ENCODE measurements at regions not wholly inside any gene's neighbourhood (a gene's known extent, or its start where the extent isn't known, plus 50 kb on each side); places are given as distances from the start of the nearest gene placed in this dataset.
A peak's percentile ranks its signal among the peaks of the same experiment; 100 is the strongest.
"Not testable (repeated sequence)": the region's sequence is repeated elsewhere in the genome, so short reads cannot be mapped to it uniquely, and the experiment has no call there.

DNA sequence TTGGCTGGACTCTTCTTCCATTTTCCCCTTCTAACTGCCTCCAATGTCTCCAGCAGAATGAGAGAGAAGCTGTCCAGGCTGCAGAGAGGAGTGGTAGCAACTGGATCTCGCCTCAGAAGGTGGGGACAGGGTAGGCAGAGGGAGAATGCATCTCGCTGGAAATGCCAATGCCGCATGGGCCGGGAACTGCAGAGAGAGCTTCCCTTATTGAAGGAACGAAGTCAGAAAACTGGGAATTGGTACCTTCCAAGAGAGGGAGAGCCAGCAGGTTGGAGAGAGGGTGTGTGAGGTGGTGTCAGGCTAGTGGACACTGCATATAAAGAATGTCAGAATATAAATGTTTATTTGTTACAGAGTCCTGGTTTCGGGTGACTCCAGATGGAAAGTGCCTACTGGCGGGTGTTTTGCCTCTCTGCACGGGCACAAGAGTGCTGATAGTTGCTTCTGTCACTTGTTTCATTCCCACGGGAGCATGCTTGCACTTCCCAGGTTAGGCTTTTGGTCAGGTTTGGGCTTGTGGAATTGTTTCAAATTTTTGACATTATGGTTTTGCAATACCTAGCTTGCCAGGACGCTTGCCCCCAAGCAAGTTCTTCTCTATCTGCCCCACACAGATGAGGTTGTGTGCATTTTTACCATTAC lies 156.8 kb upstream of the STS start:
- no peaks in the 10 kb centered on the region for H3K4me1 Mint-ChIP-seq
- DNase-seq (no peak), ATAC-seq (ENCODE audit: low read depth in 2 of 2) (no peak)
- H3K9me3 Mint-ChIP-seq, result peaks cover 8 to 32% (median 12%) of the 10 kb centered on the region in 7 donors
- H3K27me3 Mint-ChIP-seq, result no peaks in the 10 kb centered on the region
- peaks cover 16 to 20% of the 10 kb centered on the region in 2 donors for H3K36me3 Mint-ChIP-seq
- H3K27ac Mint-ChIP-seq, result no peak overlapping the region
- no peak overlapping the region for H3K4me3 Mint-ChIP-seq

DNA sequence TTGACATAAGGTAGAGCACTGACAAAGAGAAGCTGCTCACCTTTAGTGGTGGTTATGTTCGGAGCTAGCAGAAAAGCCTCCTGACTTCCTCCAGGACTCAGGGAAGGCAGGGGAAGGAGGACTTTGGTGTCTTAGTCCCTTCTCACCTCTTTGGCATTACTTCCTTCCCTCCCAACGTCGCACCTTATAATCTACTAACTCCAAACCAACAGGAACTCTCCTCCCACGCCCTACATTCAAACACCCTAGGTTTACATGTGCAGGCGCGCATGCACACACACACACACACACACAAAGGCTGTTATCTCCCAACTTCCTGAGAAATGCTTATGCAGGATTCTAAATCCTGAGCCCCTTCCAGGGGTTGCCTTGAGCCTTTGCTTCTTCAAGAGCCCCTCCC lies 157.7 kb upstream of the STS start:
- Mint-ChIP-seq H3K4me3 (no peak overlapping the region), H3K4me1 (no peaks in the 10 kb centered on the region), H3K27ac (peak overlapping the region in 1 of 6 donors; percentile 76), H3K27me3 (no peaks in the 10 kb centered on the region), H3K9me3 (peaks cover 5 to 26% (median 7%) of the 10 kb centered on the region in 7 donors), H3K36me3 (peaks cover 8 to 15% of the 10 kb centered on the region in 2 donors)
- DNase-seq, result no peak
- no peak for ATAC-seq (ENCODE audit: low read depth in 2 of 2)

DNA sequence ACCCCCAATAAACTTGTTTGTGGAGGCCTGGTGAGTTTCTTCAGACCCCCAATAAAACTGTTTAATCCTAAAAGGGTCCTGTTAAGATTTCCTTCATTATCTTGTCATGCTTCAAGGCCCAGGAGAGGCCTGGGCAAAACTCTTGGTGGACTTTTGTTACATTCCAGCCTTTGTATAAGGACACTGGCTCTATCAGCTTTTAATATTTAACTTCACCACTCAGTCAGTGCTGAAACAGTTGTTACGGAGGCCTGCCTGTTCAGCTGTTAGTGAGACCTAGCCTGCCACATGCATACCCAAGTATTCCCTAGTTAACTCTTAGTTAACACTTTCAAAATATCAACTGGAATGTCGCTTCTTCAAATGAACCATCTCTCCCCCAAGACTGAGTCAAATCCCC lies 158.8 kb upstream of the STS start:
- not testable (repeated sequence) for H3K4me3 Mint-ChIP-seq; H3K27me3 Mint-ChIP-seq; DNase-seq; H3K27ac Mint-ChIP-seq; H3K4me1 Mint-ChIP-seq; ATAC-seq (ENCODE audit: low read depth in 2 of 2); H3K36me3 Mint-ChIP-seq
- peaks cover 0 to 14% (median 2%) of the 10 kb centered on the region in 7 donors for H3K9me3 Mint-ChIP-seq

DNA sequence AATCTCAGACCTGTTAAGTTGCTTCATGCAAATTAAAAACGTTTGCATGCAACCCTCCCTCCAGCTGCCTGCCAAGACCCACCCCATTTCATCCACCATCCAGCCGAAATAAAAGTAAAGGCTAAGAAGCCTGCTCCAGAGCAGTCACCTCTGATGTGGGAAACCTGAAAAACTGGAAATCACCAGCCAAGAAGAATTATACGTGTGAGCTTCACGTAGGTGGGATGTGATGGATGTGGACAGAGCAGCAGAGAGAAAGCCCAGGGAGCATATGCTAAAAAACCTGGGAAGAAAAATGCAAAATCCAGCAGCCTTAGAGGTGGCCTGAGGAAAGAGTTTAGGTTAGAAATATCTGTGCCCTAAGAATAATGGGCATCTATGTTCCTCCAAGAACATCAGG lies 160.6 kb upstream of the STS start:
- DNase-seq (no peak), ATAC-seq (ENCODE audit: low read depth in 2 of 2) (no peak)
- H3K4me3 Mint-ChIP-seq, result no peak overlapping the region
- no peaks in the 10 kb centered on the region for H3K36me3 Mint-ChIP-seq
- H3K27me3 Mint-ChIP-seq, result no peaks in the 10 kb centered on the region
- peaks cover 0 to 7% (median 0%) of the 10 kb centered on the region in 7 donors for H3K9me3 Mint-ChIP-seq
- H3K4me1 Mint-ChIP-seq, result no peaks in the 10 kb centered on the region
- no peak overlapping the region for H3K27ac Mint-ChIP-seq

DNA sequence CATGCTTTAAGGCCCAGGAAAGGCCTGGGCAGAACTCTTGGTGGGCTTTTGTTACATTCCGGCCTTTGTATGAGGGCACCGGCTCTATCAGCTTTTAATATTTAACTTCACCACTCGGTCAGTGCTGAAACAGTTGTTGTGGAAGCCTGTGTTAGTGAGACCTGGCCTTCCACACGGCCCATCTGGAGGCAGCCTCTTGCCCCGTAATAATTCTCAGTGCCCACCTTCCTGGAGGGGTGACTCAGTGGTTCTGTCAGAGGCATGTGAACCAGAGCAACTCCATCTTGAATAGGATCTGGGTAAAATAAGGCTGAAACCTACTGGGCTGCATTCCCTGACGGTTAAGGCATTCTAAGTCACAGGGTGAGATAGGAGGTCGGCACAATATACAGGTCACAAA lies 162.0 kb upstream of the STS start:
- Mint-ChIP-seq H3K9me3 (peaks cover 0 to 7% (median 0%) of the 10 kb centered on the region in 7 donors), H3K4me1 (no peaks in the 10 kb centered on the region)
- ATAC-seq (ENCODE audit: low read depth in 2 of 2), result no peak

DNA sequence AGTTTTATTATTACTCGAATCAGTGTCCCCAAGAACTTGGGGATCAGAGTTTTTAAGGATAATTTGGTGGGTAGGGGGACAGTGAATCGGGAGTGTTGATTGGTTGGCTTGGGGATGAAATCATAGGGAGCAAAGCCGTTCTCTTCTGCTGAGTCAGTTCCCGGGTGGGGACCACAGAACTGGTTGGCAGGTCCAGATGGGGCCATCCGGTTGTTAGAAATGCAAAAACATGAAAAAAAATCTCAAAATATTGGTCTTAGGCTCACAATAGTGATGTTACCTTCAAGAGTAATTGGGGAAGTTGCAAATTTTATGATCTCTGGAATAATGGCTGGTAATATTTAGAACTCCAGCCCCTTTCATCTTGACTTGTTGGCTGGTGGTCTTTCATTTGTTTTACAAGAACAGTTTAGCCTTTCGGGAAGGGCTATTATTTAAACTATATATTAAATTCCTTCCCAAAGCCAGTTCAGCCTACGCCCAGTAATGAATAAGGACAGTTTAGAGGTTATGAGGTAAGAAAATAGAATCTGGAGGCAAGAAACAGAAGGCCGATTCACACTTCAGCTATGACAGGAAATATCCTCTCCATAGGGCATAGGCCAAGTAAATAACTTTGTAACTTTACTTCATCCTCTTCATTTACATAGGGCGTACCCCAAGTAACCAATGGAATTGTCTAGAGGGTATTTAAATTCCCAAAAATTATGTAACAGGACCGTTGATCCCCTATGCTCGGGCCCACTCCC lies 164.1 kb upstream of the STS start:
- H3K36me3 Mint-ChIP-seq, result no peaks in the 10 kb centered on the region
- no peaks in the 10 kb centered on the region for H3K4me1 Mint-ChIP-seq
- DNase-seq, result no peak
- peak overlapping the region in 1 of 6 donors; percentile 53 for H3K27ac Mint-ChIP-seq
- no peak for ATAC-seq (ENCODE audit: low read depth in 2 of 2)
- H3K9me3 Mint-ChIP-seq, result peaks cover 0 to 7% (median 0%) of the 10 kb centered on the region in 7 donors
- H3K27me3 Mint-ChIP-seq, result no peaks in the 10 kb centered on the region
- H3K4me3 Mint-ChIP-seq, result no peak overlapping the region

More for the DNA sequence above, 162.0 kb upstream of the STS start:
- H3K27me3 Mint-ChIP-seq, result no peaks in the 10 kb centered on the region
- H3K36me3 Mint-ChIP-seq, result no peaks in the 10 kb centered on the region
- H3K27ac Mint-ChIP-seq, result peak overlapping the region in 1 of 6 donors; percentile 23
- no peak for DNase-seq
- H3K4me3 Mint-ChIP-seq, result no peak overlapping the region

DNA sequence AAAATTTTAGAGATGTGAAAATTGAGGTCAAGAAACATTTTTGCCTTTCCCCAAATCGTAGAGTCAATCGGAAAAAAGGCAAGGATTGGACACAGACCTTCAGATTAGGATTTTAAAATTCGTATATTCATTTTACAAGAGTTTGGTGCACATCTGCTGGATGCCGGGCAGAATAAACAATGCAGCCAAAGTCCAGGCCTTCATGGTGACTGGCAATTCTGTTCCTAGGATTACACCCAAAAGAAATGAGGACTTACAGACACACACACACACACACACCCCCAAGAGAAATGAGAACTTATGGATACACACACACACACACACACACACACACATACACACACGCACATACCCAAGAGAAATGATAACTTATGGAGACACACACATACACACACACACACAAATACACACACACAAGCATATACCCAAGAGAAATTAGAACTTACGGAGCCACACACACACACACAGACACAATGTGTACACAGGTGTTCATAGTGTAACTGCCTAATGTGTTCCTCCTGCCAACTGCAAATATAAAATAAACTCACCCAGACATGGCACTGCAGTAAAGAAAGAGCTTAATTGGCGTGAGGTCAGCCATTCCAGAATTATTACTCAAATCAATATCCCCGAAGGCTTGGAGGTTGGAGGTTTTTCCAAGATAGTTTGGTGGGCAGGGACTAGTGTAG lies 165.7 kb upstream of the STS start:
- ATAC-seq (ENCODE audit: low read depth in 2 of 2) (no peak), DNase-seq (no peak)
- Mint-ChIP-seq H3K4me1 (no peaks in the 10 kb centered on the region), H3K36me3 (no peaks in the 10 kb centered on the region), H3K27me3 (no peaks in the 10 kb centered on the region), H3K4me3 (no peak overlapping the region), H3K9me3 (peaks cover 0 to 4% (median 0%) of the 10 kb centered on the region in 7 donors), H3K27ac (no peak overlapping the region)

DNA sequence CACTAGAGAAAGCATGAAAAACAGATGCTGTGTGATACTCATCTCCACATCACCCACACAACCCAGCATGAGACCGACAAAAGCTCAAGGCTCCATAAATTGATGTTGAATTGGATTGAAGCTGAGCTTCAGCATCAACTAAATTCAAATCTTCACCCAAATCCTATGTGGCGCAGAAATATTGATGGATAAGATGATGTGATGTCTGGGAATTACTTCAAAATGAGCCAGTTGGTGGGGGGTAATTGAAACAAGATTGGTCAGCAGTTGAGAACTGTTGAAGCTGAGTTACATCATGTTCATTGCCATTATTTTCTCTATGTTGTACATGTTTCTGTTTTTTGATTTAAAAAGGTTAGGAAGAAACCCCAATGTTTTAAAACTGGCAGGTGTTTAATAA lies 166.5 kb upstream of the STS start:
- no peak for DNase-seq

DNA sequence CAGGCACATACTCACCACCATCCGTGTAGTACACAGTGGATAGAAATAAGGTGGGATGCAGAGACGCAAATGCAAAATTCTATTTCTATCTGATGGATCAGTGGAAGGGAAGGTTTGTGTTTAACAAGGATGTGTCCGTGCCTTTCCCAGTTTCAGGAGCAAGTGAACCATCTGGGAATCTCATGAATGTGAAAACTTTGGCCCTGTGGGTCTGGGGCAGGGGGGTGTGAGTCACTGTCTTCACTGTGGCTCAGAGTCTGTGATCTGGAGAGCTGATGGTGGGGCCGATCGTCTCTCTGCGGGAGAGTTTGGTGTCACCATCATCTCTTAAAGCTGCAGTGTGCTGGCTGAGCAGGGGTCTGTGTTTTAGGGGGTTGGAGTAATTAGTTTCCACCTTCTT lies 179.3 kb upstream of the STS start:
- Mint-ChIP-seq H3K27me3 (no peaks in the 10 kb centered on the region), H3K4me3 (no peak overlapping the region), H3K4me1 (no peaks in the 10 kb centered on the region), H3K36me3 (peaks cover 0 to 3% of the 10 kb centered on the region in 2 donors), H3K27ac (no peak overlapping the region), H3K9me3 (peaks cover 1 to 16% (median 7%) of the 10 kb centered on the region in 7 donors)
- ATAC-seq (ENCODE audit: low read depth in 2 of 2) (no peak), DNase-seq (no peak)

More for the DNA sequence above, 166.5 kb upstream of the STS start:
- Mint-ChIP-seq H3K4me1 (no peaks in the 10 kb centered on the region), H3K4me3 (no peak overlapping the region), H3K27me3 (no peaks in the 10 kb centered on the region), H3K27ac (no peak overlapping the region), H3K9me3 (peaks cover 0 to 4% (median 0%) of the 10 kb centered on the region in 7 donors), H3K36me3 (no peaks in the 10 kb centered on the region)
- no peak for ATAC-seq (ENCODE audit: low read depth in 2 of 2)

DNA sequence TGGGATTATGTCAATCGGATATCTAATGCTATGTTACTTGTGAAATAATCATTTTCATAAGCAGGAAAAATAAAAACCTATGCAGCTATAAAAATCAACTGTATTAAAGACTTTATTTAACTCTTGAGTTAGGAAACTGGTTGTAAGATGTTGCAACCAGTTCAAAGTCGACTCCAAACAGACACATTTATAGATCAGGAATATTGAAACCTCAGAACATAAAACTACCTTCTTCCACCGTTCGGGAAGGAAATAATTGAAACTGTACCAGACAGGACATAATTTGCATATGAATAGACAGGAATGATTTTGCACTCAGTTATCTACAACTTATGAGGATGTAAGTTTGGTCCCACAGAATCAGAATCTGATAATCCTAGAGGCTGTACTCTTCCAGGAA lies 181.8 kb upstream of the STS start:
- H3K36me3 Mint-ChIP-seq, result no peaks in the 10 kb centered on the region
- DNase-seq (no peak), ATAC-seq (ENCODE audit: low read depth in 2 of 2) (no peak)
- no peaks in the 10 kb centered on the region for H3K4me1 Mint-ChIP-seq
- peak overlapping the region in 1 of 6 donors; percentile 27 for H3K27ac Mint-ChIP-seq
- no peak overlapping the region for H3K4me3 Mint-ChIP-seq
- no peaks in the 10 kb centered on the region for H3K27me3 Mint-ChIP-seq
- peaks cover 0 to 15% (median 5%) of the 10 kb centered on the region in 7 donors for H3K9me3 Mint-ChIP-seq

DNA sequence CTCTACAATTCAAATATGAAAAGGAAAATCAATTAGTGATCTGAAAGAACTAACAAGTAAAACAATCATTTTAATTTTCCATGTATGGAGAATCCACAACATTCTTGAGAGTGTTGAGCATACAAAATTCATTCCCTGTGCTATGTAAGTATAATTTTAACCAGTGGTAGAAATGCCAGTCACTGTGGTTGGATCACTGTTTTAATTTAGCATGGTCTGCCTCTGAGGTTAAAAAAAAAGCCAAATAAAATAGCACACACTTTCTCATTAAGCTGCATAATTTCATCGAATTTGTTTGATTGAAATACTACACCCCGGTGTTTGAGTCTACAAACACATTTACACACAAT lies 185.5 kb upstream of the STS start:
- peaks cover 8% of the 10 kb centered on the region in 2 donors for H3K36me3 Mint-ChIP-seq
- no peaks in the 10 kb centered on the region for H3K4me1 Mint-ChIP-seq
- ATAC-seq (ENCODE audit: low read depth in 2 of 2), result no peak
- H3K9me3 Mint-ChIP-seq, result peaks cover 0 to 31% (median 11%) of the 10 kb centered on the region in 7 donors
- no peak overlapping the region for H3K27ac Mint-ChIP-seq
- DNase-seq, result no peak
- H3K4me3 Mint-ChIP-seq, result no peak overlapping the region
- H3K27me3 Mint-ChIP-seq, result no peaks in the 10 kb centered on the region

DNA sequence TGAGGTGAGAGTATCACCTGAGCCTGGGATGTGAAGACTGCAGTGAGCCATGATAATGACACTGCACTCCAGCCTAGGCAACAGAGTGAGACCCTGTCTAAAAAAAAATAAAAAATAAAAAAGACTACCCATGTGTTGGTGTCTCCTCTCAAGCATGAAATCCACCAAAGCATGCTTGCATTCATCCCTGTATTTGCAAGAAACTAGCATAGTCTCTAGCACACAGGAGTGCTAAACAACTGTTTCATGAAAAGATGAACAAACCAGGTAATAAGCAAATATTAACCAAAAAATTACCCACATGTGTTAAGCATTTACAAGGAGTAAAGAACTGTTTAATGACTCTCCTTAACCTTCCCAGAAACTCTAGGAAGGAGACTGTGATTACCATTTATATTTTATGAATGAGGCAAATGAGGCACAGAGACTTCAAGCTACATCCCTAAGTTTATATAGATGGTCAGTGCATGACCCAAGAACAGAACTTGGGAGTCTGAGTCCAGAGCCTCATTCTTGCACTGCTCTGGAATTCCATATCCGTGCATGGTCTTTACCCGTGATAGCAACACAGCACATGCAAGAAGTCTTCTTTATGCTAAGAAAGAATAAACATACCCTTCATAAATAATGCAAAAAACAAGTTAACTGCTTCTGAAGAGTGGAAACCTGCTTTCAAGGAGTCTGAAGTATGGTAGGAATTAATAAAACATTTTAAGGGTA lies 186.1 kb upstream of the STS start:
- peaks cover 8% of the 10 kb centered on the region in 2 donors for H3K36me3 Mint-ChIP-seq
- H3K9me3 Mint-ChIP-seq, result peaks cover 0 to 31% (median 11%) of the 10 kb centered on the region in 7 donors
- H3K27ac Mint-ChIP-seq, result no peak overlapping the region
- H3K27me3 Mint-ChIP-seq, result no peaks in the 10 kb centered on the region
- no peaks in the 10 kb centered on the region for H3K4me1 Mint-ChIP-seq
- ATAC-seq (ENCODE audit: low read depth in 2 of 2) (no peak), DNase-seq (no peak)
- no peak overlapping the region for H3K4me3 Mint-ChIP-seq

DNA sequence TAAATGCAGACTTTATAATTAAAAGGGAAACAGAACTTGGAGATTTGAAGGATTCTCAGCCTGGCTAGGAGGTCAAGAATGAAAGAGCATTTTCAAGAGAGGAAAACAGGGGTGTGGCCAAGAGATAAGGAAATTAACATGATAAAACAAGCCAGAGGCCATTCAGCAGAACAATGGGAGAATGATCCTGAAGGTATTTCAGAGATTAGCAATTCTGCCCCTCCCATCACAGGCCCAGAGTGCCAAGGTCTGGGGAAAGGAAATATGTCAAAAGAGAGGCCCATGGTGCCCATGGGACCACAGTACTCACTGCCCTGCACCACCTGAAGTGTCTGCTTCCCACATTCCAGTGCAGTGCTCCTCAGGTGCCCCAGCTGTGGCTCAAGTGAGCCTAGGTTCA lies 188.5 kb upstream of the STS start:
- H3K4me3 Mint-ChIP-seq, result peak overlapping the region in 1 of 8 donors; percentile 49
- ATAC-seq (ENCODE audit: low read depth in 2 of 2) (no peak), DNase-seq (no peak)
- H3K27me3 Mint-ChIP-seq, result no peaks in the 10 kb centered on the region
- H3K9me3 Mint-ChIP-seq, result peaks cover 0 to 27% (median 11%) of the 10 kb centered on the region in 7 donors
- no peak overlapping the region for H3K27ac Mint-ChIP-seq
- H3K36me3 Mint-ChIP-seq, result peaks cover 8% of the 10 kb centered on the region in 2 donors
- H3K4me1 Mint-ChIP-seq, result peaks cover 0 to 6% (median 5%) of the 10 kb centered on the region in 3 donors

Measured in naive B cell (primary cell).